ENCODE measurements at regions not wholly inside any gene's neighbourhood (a gene's known extent, or its start where the extent isn't known, plus 50 kb on each side); places are given as distances from the start of the nearest gene placed in this dataset.

- no peak for DNase-seq
- no TSS peak for BruUV-seq (replicated peaks)
- intact Hi-C loops (cut with micrococcal nuclease; ENCODE audit: unreplicated experiment): no loop called here
- Histone ChIP-seq H3F3A (ENCODE audit: insufficient read depth, low read depth) (peaks cover 22% of the 10 kb centered on the region), H3K36me3 (ENCODE audit: low read depth) (no peaks in the 10 kb centered on the region; the same call in 1 of the 2 replicates), H2AFZ (no peak overlapping the region), H3K9me3 (ENCODE audit: insufficient read depth, low read depth) (0 out of 2 replicates have a peak, but pooled peaks cover 4% of the 10 kb centered on the region), H3K4me2 (no peak overlapping the region), H4K20me1 (ENCODE audit: insufficient read depth) (no peaks in the 10 kb centered on the region), H3K27me3 (ENCODE audit: insufficient read depth, low read depth) (no peaks in the 10 kb centered on the region), H3K79me2 (ENCODE audit: low read depth) (no peaks in the 10 kb centered on the region), H3K4me3 (no peak overlapping the region), H3K27ac (no peak overlapping the region), H3K4me1 (replicated peaks; ENCODE audit: insufficient read depth) (peaks cover 35% of the 10 kb centered on the region), H3K9me2 (ENCODE audit: insufficient read depth) (no peaks in the 10 kb centered on the region)
- POLR2A ChIA-PET (ENCODE audit: unreplicated experiment): no interaction called here
- TF ChIP-seq CTCF (conservative IDR thresholded peaks at IDR 0.05): no peak
- no peak for TF ChIP-seq EZH2 (IDR thresholded peaks at IDR 0.05; ENCODE audit: low read depth)
- CTCF ChIA-PET: no interaction called here
Observed at GRCh38 chrX:20511792-20512191, 245.1 kb upstream of the RPS6KA3 start.

DNA sequence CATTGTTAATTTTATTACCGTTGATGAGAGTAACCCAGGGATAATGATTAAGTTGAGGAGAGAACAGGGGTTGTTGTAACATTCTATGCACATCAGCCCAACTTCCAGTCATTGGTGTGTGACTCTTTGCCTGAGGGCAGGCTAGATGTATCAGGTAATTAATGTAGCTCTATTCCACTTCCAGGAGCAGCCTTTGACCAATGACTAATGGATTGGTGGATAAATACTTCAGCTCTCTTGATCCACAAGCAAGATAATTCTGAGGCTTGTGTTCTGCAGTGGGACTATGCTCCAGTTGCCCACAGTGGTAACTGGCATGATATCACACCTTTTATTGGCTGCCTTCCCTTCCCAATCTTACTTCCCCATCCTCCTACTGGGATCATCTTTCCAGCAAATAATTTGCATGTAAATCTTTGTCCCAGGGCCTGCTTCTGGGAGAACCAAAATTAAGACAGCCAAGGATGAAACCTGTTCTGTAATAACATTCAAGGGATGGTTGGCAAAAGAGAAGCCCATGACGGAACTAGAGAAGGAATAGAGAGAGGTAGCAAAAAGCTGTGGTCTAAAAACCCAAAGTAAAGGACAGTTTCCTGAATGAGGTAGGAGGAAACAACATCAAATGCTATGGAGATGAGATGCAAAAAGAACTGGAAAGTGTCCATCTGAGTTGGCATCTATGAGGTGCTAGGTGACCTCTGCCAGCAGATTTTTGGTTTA is 241.4 kb upstream of the RPS6KA3 start:
- no peak for DNase-seq
- no peak overlapping the region for H3K4me3 ChIP-seq

GRCh38 chrX:20506739-20507138 is 240.0 kb upstream of the RPS6KA3 start:
- no peak for DNase-seq
- H3K27ac ChIP-seq: no peak overlapping the region
- intact Hi-C loops (cut with micrococcal nuclease; ENCODE audit: unreplicated experiment): no loop called here
- H2AFZ ChIP-seq: no peak overlapping the region
- no peaks in the 10 kb centered on the region for H4K20me1 ChIP-seq (ENCODE audit: insufficient read depth)
- H3K79me2 ChIP-seq (ENCODE audit: low read depth): no peaks in the 10 kb centered on the region
- no peaks in the 10 kb centered on the region for H3K9me3 ChIP-seq (ENCODE audit: insufficient read depth, low read depth)
- H3K4me2 ChIP-seq: no peak overlapping the region
- H3K36me3 ChIP-seq (ENCODE audit: low read depth): no peaks in the 10 kb centered on the region
- H3K9me2 ChIP-seq (ENCODE audit: insufficient read depth): no peaks in the 10 kb centered on the region
- no peaks in the 10 kb centered on the region for H3K27me3 ChIP-seq (ENCODE audit: insufficient read depth, low read depth)
- TF ChIP-seq EZH2 (IDR thresholded peaks at IDR 0.05; ENCODE audit: low read depth) (no peak), CTCF (conservative IDR thresholded peaks at IDR 0.05) (no peak)
- POLR2A ChIA-PET (ENCODE audit: unreplicated experiment): no interaction called here
- CTCF ChIA-PET: no interaction called here
- no peaks in the 10 kb centered on the region for H3F3A ChIP-seq (ENCODE audit: insufficient read depth, low read depth)
- no TSS peak for BruUV-seq (replicated peaks)
- no peak overlapping the region for H3K4me3 ChIP-seq
- no peaks in the 10 kb centered on the region for H3K4me1 ChIP-seq (replicated peaks; ENCODE audit: insufficient read depth)

More for the DNA sequence above, 241.4 kb upstream of the RPS6KA3 start:
- no peak overlapping the region for H2AFZ ChIP-seq
- no peaks in the 10 kb centered on the region for H4K20me1 ChIP-seq (ENCODE audit: insufficient read depth)
- ChIA-PET CTCF (no interaction called here), POLR2A (ENCODE audit: unreplicated experiment) (no interaction called here)
- TF ChIP-seq CTCF (conservative IDR thresholded peaks at IDR 0.05) (no peak), EZH2 (IDR thresholded peaks at IDR 0.05; ENCODE audit: low read depth) (no peak)
- H3K9me3 ChIP-seq (ENCODE audit: insufficient read depth, low read depth): no peaks in the 10 kb centered on the region
- BruUV-seq (replicated peaks): no TSS peak
- no peaks in the 10 kb centered on the region for H3K36me3 ChIP-seq (ENCODE audit: low read depth)
- no peaks in the 10 kb centered on the region for H3K9me2 ChIP-seq (ENCODE audit: insufficient read depth)
- no peak overlapping the region for H3K4me2 ChIP-seq
- H3F3A ChIP-seq (ENCODE audit: insufficient read depth, low read depth): no peaks in the 10 kb centered on the region
- no peaks in the 10 kb centered on the region for H3K27me3 ChIP-seq (ENCODE audit: insufficient read depth, low read depth)
- no peaks in the 10 kb centered on the region for H3K4me1 ChIP-seq (replicated peaks; ENCODE audit: insufficient read depth)
- intact Hi-C loops (cut with micrococcal nuclease; ENCODE audit: unreplicated experiment): no loop called here
- H3K79me2 ChIP-seq (ENCODE audit: low read depth): no peaks in the 10 kb centered on the region
- H3K27ac ChIP-seq: no peak overlapping the region

Measured in PC-9 (cell line).